ENCODE measurements at regions not wholly inside any gene's neighbourhood (a gene's known extent, or its start where the extent isn't known, plus 50 kb on each side); places are given as distances from the start of the nearest gene placed in this dataset.

DNA sequence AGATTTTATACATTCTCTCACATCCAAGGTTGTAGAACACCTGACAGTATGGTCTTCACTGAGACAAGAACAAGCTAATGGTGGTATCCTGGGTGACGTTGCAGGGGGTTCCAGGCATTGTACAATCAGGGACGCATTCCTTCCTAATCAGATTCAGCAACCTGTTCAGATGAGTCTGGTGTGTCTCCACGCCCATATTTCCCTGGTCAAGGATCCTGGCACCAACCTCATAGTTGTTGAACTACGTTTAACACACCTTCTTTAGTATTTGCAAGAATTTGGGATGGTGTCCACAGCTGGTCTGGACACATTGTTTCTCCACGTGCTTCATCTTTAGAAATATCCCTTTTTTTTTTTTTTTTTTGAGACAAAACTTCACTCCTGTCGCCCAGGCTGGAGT lies 161.0 kb upstream of the CDYL start:
- H4K20me1 ChIP-seq (ENCODE audit: insufficient read depth) = no peaks in the 10 kb centered on the region
- H3K27me3 ChIP-seq (ENCODE audit: insufficient read depth, low read depth, low read length) = no peaks in the 10 kb centered on the region
- TF ChIP-seq TAF1 (IDR thresholded peaks at IDR 0.05; ENCODE audit: low read depth) = no peak
- no peak for TF ChIP-seq MXI1 (conservative IDR thresholded peaks at IDR 0.05; ENCODE audit: poor library complexity, severe bottlenecking)
- no peak for TF ChIP-seq POLR2AphosphoS5 (IDR thresholded peaks at IDR 0.05)
- no peak for TF ChIP-seq CTCF (IDR thresholded peaks at IDR 0.05; ENCODE audit: poor library complexity, severe bottlenecking)
- TF ChIP-seq RAD21 (conservative IDR thresholded peaks at IDR 0.05) = no peak
- no peak for TF ChIP-seq REST (IDR thresholded peaks at IDR 0.05; ENCODE audit: borderline replicate concordance)
- TF ChIP-seq EZH2 (IDR thresholded peaks at IDR 0.05; ENCODE audit: borderline replicate concordance, insufficient read depth, low read length, poor library complexity, severe bottlenecking) = no peak
- TF ChIP-seq SMC3 (conservative IDR thresholded peaks at IDR 0.05; ENCODE audit: poor library complexity) = no peak
- no peak for TF ChIP-seq EP300 (conservative IDR thresholded peaks at IDR 0.05; ENCODE audit: poor library complexity, severe bottlenecking)
- no peak overlapping the region for H3K9ac ChIP-seq (ENCODE audit: low read length)
- no peak overlapping the region for H3K4me3 ChIP-seq (ENCODE audit: low read length)
- H3K27ac ChIP-seq (ENCODE audit: low read length) = no peak overlapping the region
- H3K4me2 ChIP-seq (ENCODE audit: low read length) = no peak overlapping the region
- H3K79me2 ChIP-seq (replicated peaks; ENCODE audit: insufficient read depth, low read length) = no peaks in the 10 kb centered on the region
- H3K36me3 ChIP-seq (ENCODE audit: insufficient read depth, low read length) = no peaks in the 10 kb centered on the region
- H3K9me2 ChIP-seq (ENCODE audit: insufficient read depth, low read length) = no peaks in the 10 kb centered on the region
- H3F3A ChIP-seq (ENCODE audit: insufficient read depth, low read length, poor library complexity, severe bottlenecking) = no peaks in the 10 kb centered on the region
- H3K9me3 ChIP-seq (ENCODE audit: low read length) = no peaks in the 10 kb centered on the region
- H2AFZ ChIP-seq (ENCODE audit: low read depth, low read length) = no peak overlapping the region

- H3K79me2 ChIP-seq (replicated peaks; ENCODE audit: insufficient read depth, low read length) = no peaks in the 10 kb centered on the region
- no peaks in the 10 kb centered on the region for H3K9me3 ChIP-seq (ENCODE audit: low read length)
- H3K27ac ChIP-seq (ENCODE audit: low read length) = no peak overlapping the region
- no peaks in the 10 kb centered on the region for H3K27me3 ChIP-seq (ENCODE audit: insufficient read depth, low read depth, low read length)
- no peaks in the 10 kb centered on the region for H4K20me1 ChIP-seq (ENCODE audit: insufficient read depth)
- H3F3A ChIP-seq (ENCODE audit: insufficient read depth, low read length, poor library complexity, severe bottlenecking) = no peaks in the 10 kb centered on the region
- H3K9ac ChIP-seq (ENCODE audit: low read length) = no peak overlapping the region
- H3K36me3 ChIP-seq (ENCODE audit: insufficient read depth, low read length) = no peaks in the 10 kb centered on the region
- TF ChIP-seq REST (IDR thresholded peaks at IDR 0.05; ENCODE audit: borderline replicate concordance) = no peak
- no peak for TF ChIP-seq EZH2 (IDR thresholded peaks at IDR 0.05; ENCODE audit: borderline replicate concordance, insufficient read depth, low read length, poor library complexity, severe bottlenecking)
- TF ChIP-seq TAF1 (IDR thresholded peaks at IDR 0.05; ENCODE audit: low read depth) = no peak
- TF ChIP-seq EP300 (conservative IDR thresholded peaks at IDR 0.05; ENCODE audit: poor library complexity, severe bottlenecking) = no peak
- no peak for TF ChIP-seq CTCF (IDR thresholded peaks at IDR 0.05; ENCODE audit: poor library complexity, severe bottlenecking)
- TF ChIP-seq SMC3 (conservative IDR thresholded peaks at IDR 0.05; ENCODE audit: poor library complexity) = no peak
- H2AFZ ChIP-seq (ENCODE audit: low read depth, low read length) = no peak overlapping the region
- H3K4me3 ChIP-seq (ENCODE audit: low read length) = no peak overlapping the region
- H3K9me2 ChIP-seq (ENCODE audit: insufficient read depth, low read length) = no peaks in the 10 kb centered on the region
- H3K4me2 ChIP-seq (ENCODE audit: low read length) = no peak overlapping the region
These were observed 161.6 kb upstream of the CDYL start for GRCh38 chr6:4614637-4615036.
